GM21576 (cell line): ENCODE measurements at regions not wholly inside any gene's neighbourhood (a gene's known extent, or its start where the extent isn't known, plus 50 kb on each side); places are given as distances from the start of the nearest gene placed in this dataset.

Experiments
- ATAC-seq: cut with Tn5 transposase; IDR thresholded peaks from one replicate; pipeline ENCODE4 v1.9.1; 2021; ENCODE audit warnings: mild to moderate bottlenecking, moderate library complexity; ENCODE audit not compliant: unreplicated experiment

DNA sequence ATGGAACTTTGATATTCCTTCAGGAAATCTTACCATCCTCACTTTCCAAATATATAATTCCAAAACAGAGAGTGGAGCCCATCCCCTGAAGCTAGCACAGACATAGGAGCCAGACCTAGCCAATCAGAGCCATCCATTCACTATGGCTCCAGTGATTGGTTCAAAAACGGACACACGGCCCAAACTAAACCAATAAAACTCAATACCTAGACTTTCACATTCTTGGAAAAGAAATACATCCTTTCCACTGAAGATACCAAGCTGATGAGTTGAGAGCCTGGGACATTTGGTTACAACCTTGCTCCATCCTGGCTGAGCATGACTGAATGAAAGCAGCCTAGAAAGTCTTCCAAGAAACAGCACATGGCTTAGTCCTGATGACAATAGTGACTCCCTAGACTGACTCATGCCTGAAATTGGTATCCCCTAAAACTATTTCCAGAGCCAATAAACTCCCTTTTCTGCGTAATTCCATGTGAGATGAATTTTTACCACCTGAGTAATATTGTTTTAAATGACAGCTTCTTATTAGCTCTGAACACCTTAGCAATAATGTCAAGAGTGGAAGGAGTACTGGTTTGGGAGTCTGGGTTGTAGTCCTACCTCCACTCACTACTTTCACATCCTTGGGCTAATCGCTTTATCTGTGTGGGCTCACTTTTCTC is 189.6 kb upstream of the LNX1 start:
- no peak for ATAC-seq

DNA sequence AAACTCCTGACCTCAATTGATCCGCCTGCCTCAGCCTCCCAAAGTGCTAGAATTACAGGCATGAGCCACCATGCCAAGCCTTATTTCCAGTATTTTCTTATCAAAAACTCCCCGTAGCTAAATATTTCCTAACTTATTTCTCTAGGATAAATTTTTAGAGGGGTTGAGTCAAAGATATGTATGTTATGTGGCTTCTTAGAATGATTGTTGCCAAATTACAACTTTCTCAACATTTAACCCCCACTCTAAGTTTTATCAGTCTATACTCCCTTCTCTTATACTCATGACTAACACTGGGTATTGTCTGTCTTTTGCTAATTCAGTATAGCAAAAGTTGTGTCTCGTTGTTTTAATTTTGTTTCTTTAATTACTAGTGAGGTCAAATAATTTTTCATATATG is 187.7 kb upstream of the LNX1 start:
- no peak for ATAC-seq

DNA sequence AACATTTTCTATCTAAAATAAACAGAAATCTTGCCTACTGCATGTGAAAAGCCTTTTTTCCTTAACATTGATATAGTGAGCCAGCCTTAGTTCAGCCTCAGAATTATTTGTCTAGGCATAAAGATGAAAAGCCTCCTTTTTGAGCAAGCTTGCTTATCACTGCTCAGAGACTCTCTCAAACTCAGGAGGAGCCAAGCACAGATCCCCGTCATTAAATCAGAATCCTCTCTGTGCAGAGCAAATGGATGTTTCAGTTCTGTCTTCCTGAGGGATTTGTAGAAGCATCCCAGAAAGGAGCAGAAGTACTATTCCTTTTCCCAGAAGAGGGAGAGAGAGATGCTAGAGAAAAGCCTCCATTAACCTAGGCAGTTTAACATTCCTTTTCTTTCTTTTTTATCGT is 186.9 kb upstream of the LNX1 start:
- ATAC-seq = no peak

DNA sequence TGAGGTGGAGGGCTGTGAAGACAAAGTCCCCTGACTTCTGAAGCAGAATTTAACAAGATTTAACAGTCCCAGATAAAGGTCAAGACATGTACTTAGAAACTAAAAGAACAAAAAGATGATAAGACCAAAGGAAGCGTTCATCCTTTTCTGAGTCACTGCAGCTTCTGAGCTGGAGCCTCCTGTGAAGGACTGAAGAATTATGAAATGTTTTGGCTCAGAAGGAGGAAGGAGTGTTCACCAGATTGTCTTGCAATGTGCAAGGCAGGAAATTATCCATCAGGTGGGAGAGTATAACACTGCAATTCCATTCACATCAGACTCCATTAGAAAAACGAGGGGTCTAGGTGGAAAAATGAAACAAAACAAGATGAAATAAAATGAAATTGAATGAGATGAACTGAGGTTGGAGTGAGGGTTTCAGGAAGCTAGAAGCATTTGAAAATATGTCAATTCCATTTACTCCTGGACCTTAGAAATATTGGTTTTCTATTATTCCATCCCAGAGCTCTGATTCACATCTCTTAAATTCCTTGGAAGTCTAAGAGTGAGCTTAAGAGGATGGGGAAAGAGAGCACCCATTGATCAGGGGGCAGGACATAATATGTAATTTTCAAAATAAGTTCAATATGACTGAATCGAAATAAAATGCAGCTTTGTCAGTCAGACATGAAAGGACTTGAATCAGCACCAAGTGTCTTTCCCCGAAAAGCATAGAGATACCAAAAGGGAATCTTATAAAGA is 186.1 kb upstream of the LNX1 start:
- no peak for ATAC-seq

DNA sequence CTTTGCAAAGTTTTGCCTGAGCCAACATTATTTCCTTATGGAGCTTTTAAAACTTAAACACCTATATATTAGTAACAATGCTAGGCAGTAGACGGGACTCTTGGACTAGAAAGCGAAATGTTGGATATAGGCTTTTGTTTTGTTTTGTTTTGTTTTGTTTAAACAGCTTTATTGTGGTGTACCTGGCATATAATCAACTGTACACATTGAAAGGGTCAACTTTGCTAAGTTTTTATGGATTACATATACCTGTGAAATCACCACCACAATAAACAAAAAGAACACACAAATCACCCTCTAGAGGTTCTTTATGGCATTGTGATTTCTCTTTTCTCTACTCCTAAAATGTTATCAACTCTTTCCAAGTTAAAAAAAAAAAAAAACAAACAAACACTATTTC is 184.9 kb upstream of the LNX1 start:
- no peak for ATAC-seq

DNA sequence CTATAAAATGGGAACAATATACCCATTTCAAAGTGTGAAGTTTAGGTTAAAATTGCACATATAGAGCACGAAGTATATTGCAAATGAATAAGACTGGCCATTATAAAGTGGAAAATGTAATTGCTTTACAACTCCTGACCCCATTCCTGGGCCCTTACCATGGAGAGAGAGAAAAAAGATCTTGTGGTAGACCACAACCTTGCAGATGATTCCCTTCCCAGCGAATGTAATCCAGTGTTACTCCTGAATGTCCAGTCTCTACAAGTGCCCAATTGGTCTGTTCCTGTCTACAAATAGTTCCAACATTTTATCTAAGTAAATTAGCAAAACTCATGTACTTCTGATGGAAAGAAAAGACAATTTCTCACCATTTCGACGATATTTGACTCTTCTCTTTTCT is 184.1 kb upstream of the LNX1 start:
- no peak for ATAC-seq

DNA sequence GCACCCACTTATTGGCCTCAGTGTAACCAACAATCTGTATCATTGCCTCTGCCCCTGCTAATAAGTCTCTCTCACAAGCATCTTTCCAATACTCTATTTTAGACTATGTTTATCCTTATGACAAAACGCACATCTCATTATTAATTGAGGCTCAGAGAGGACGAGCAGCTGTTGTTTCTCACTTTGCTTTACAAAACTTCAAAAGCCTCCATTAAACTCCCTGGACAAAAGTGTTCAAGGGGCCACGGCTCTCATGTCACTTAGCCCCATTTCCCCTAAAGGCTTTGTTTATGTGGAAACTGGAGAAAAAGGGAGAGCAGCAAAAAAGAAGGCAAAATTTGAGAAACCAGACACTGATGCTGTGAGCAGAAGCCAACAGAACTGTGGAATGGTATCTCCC is 180.0 kb upstream of the LNX1 start:
- no peak for ATAC-seq

DNA sequence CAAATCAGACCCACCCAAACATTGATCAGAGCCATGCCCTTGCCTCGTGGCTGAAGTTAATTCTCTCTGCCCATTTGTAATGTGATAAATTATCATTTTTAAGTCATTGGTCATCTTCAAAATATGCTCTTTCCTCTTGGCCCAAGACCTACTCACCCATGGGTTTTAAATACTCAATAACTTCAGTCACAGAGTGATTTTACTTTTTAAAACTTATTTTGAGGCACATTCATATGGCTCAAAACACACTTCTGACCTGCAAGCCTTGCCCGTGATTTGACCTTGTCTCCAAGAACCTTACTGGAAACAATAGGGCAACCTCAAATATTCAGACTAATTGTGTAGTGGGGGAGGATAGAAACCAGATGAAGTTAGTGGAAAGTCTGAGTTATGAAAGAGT is 176.2 kb upstream of the LNX1 start:
- no peak for ATAC-seq

DNA sequence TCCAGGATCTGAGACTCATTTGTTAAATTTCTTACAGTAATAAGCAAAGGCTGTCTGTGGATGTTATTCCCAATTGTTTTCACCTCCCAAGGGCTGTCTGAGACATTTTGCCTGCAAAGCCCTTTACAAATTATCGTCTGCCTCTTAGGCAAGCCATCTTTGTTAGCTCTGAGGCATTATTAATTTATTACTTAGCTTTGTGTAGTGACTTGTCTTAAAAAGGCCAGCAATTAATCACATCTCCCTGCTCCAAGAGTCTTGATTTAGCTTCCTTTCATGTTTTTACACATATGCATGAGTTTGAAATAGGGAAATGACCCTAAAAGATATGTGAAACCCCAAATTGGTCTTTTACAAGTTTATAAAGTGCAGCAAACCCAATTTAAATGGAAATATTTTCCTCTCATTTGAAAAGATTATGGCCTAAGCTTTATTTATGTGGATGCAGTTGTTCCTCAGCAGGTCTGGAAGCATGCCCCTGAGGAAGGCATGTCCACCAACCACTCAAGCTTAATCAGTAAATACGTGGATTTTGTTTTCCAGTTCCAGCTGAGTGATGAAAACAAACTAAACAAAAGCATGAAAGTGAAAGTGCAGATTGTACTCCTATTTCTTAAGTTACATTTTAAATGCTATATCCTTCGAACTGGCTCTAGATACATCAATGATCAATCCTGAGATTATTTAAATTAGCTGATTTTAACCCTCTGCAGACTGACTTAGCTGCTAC is 173.6 kb upstream of the LNX1 start:
- no peak for ATAC-seq

DNA sequence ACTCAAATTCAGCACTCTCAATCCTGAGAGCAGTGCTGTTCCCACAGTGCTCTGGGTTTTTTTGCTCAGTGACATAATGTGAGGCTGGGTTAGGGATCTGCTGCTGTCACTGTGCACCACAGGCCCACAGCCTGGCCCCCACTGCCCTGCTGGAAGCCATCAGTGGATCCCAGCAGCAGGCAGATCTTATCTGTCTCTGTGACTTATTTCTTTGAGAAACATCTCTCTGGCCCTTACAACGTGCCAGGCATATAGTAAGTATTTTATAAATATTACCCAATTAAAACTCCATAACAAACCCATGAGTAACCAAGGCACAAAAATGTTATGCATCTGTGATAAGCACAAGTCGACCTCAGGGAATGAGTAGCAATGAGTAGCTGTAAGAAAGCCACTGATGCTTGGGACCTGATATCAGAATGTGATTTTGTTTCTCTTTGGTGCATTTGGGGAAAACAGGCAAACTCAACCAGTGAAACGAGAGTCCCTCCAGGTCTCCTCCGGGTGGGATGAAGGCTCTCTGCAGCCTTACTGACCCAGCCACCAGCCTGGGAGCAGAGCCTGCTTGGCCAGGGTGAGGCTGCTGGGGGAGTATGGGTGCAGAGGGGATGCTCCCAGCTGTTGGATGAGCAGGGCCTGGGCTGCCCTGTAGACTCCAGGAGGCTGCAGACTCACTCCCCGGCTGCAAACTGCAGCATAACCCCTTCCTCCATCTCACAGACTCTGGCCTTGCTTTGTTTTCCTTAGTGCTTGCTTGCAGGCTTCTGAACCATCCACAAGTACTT is 172.7 kb upstream of the LNX1 start:
- ATAC-seq = no peak

DNA sequence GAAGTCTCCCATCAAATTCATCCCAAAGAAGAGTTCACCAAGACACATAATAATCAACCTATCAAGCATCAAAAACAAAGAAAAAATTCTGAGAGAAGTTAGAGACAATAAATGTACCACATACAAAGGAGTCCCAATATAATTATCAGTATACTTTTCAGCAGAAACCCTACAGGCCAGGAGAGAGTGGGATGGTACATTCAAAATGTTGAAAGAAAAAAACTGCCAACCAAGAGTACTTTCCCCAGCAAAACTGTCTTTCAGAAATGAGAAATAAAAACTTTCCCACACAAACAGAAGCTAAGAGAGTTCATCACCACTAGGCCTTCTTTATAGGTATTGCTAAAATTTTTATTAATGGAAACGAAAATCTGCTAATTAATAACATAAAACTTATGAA is 164.4 kb upstream of the LNX1 start:
- ATAC-seq = no peak

DNA sequence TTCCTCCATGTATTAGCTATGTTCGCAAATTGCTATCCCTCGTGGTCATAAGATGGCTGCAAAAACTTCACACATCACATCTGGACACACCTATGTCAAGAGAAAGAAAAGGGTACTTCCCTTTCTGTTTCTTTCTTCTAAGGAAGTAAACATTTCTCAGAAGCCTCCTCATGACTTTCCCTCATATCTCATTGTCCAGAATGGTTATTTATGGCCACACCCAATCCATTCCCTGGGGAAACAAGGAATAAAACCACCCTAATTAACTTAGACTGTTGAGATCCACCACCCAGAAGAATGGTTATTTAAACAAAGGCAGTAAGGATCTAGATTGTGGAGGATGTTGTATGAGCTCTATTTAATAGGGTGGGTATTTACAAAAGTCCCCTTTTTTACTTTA is 160.8 kb upstream of the LNX1 start:
- no peak for ATAC-seq

DNA sequence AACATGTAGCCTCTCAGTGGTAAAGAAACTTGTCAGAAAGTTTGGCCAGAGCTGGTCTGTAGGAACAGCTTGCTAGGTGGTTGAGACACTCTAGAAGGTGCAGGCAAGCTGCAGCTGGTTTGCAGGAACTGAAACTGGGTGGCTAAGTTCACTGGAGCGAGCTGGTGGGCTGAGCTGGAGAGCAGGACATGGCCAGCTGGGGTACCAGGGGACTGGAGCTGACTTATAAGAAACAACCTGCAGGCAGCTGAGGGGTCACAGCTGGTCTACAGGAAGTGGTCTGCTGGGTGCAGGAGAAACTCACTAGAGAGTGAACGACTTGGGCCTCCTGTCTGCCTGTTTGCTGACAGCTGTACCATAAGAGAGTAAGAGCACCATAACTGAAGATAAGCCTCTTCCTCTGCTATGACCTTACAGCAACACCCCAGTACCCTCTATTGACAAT is 157.1 kb upstream of the LNX1 start:
- ATAC-seq = peak; percentile 96

DNA sequence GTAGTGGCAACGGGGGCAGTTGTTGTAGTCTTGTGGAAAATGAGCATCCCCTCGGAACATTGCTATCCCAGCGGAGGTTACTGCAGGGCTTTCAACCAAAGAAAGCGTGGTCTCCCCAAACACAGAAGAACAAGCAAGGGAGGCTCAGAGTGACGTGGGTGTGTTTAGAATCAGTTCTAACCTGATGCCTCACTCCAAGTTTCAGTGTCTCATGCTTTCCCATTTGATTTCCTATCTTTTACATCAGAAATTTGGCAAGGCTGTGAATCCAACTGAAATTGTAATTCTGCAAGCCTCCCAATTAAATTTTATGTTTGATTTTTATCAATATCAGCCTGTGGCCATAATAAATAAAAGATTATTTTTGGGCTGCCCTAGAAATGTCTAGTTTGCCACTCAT is 156.1 kb upstream of the LNX1 start:
- no peak for ATAC-seq

DNA sequence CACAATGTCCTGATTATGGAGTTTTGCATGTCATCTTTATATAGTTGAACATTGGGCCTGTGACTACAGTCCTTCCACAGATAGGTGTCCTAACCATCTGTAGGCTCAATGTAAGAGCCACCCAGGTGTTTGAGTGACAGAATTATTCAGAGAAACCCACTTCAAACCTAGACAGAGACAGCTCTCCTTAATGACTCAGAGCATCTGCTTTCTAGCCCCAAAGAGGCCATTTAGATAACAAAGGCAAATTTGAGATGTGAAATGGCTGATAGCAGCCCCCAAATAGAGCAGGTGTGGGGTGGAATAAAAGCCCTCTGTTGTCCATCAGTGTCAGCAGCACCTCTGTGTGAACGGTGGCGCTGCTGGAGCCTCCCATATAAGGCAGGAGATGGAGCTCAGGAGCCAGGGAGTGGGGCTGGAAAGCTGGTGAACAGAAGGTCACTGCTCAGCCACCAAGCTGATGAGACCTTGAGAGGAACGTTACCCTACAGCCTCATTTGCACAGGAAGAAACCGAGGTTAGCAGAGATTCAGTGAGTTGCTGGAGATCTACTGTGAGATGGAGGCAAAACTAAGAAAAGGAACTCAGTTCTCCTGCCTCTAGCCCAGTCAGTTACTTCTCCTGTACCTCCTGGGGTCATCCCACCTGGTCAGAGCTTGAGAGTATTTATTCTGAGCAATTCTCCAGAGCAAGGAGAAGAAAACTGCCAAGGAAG is 153.3 kb upstream of the LNX1 start:
- no peak for ATAC-seq

DNA sequence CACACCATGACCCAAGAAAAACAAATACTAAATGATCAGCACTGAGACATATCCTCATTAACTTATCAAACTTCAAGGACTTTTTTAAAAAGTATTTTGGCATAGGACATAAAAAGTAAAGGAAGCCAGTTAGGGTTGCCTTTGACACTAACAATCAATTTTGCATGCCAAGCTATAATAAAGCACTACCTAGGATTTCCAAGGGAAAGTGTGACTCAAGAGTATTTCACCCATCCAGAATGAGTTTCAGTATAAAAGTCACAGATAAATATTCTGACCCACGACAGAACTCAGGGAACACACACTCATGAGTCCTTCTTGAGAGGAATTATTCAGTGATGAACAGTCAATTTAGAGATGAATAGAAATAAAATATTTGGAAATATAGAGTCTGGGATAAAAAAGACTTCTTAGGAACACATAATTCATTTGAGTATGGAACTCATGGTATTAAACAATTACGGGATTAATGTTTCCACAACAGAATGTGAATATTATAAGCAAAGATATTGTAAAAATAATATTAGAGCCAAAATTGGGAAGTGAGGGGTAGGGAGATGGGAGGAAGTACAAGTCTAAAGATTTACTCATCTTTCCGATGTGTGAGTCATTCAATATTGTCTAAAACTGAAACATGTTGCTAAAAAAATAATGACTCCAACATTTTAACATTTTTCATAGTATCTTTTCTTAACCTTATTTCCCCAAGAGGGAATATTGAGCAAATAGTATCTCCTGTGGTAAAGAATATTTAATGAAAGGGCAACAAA is 143.5 kb upstream of the LNX1 start:
- ATAC-seq = no peak

DNA sequence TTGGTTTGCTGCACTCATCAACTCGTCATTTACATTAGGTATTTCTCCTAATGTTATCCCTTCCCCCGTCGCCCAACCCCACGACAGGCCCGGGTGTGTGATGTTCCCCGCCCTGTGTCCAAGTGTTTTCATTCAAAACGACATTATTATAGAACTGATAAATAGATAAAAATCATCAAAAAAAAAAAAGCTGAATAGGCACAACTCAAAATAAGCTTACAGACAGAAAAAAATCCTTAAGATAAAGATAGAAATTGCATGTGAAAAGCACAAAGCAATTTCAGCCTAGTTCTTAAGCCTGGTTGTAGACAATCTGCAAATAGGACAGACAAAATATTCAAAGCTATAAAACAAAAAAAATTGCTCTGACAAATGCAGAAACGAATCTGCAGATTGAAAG is 142.9 kb upstream of the LNX1 start:
- ATAC-seq = no peak

DNA sequence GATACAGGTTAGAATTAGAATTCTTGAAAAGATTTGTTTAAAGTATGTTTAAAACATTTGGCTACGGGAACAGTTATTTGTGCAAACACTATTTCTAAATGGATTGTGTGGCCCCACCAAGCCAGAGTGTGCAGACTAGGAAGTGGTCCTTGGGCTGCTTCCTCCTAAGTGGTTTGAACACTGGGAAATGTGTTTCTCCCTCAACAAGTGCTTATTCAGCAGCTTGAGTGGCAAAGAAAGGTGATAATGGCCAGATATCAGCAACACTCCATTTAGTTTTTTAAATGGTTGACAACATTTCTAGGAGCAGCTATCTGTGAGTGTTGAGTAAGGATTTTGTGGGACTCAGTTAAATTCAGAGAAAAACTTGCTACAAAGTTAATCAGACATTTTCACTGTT is 141.4 kb upstream of the LNX1 start:
- ATAC-seq = no peak

DNA sequence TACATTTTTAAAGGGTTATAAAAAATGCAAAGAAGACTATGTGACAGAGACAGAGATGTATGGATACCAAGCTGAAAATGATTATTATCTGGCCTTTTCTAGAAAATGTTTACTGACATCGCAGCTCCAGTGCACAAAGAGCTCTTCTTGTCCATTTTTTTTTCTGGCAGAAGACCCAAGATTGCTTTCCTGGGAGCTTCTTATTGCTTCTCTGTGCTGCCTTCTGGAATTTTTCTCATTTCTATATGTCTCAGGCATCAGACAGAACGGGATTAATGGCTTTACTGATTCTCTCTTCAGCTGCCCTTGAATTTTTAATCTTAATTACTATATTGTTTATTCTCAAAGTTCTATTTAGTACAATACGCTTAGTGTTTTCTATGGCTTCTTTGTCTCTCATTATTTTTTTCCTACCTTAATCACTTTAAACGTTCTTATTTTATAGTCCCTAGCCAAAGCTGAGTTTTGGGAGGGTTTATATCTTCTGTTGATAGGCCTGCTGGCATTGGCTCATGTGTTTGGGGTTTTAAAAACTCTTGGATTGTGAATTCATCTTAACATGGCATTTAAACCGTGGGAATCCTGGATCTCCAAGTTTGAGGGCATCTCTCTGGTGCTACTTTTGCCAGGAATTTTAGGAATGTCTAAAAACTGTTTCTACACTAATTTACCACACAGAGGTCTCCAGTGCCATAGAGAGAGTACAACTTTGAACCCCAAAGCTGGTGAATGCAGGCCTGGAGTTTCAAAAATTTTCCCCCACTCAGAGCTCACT is 138.9 kb upstream of the LNX1 start:
- ATAC-seq = no peak
